Lung (tissue), 11 donors: ENCODE measurements at regions not wholly inside any gene's neighbourhood (a gene's known extent, or its start where the extent isn't known, plus 50 kb on each side); places are given as distances from the start of the nearest gene placed in this dataset.

Experiments used
- ATAC-seq: fragments of 200-7000 bp; cut with Tn5 transposase; one replicate; pipeline ENCODE4 v1.9.1; 2020; ENCODE audit warnings: moderate number of reproducible peaks; ENCODE audit not compliant: insufficient read depth, low FRiP score
- DNase-seq, 3 donors: peaks; one replicate each; pipeline ENCODE4 v3.0.0-alpha.2; 2013 to 2017
- H3K27ac ChIP-seq, 2 donors: one replicate each; pipeline ENCODE4 v1.5.1; 2013; ENCODE audit warnings: mild to moderate bottlenecking in 2 of 2, moderate library complexity in 2 of 2, control low read depth in 1 of 2, inconsistent platforms in 1 of 2, low read depth in 1 of 2, low read length in 1 of 2
- H3K27me3 ChIP-seq, 3 donors: one replicate each; pipeline ENCODE4 v1.5.1; 2013; ENCODE audit warnings: low read length in 2 of 3; ENCODE audit not compliant: control insufficient read depth in 3 of 3, insufficient read depth in 3 of 3
- H3K36me3 ChIP-seq, 4 donors: one replicate each; pipeline ENCODE4 v1.5.1; 2013; ENCODE audit warnings: low read length in 4 of 4, mild to moderate bottlenecking in 1 of 4, moderate library complexity in 1 of 4; ENCODE audit not compliant: control insufficient read depth in 4 of 4, insufficient read depth in 4 of 4
- H3K4me1 ChIP-seq, 5 donors: one replicate each; pipeline ENCODE4 v1.5.1; 2013; ENCODE audit warnings: low read length in 5 of 5, mild to moderate bottlenecking in 2 of 5, moderate library complexity in 1 of 5; ENCODE audit not compliant: control insufficient read depth in 5 of 5, insufficient read depth in 5 of 5
- H3K4me3 ChIP-seq: one replicate; pipeline ENCODE4 v1.5.1; 2013; ENCODE audit warnings: mild to moderate bottlenecking, control low read depth, moderate library complexity
- H3K9ac ChIP-seq, 2 donors: one replicate each; pipeline ENCODE4 v1.5.1; 2013; ENCODE audit warnings: low read length in 2 of 2, control low read depth in 1 of 2; ENCODE audit not compliant: insufficient read depth in 1 of 2
- H3K9me3 ChIP-seq, 4 donors: one replicate each; pipeline ENCODE4 v1.5.1; 2013; ENCODE audit warnings: low read length in 3 of 4, mild to moderate bottlenecking in 1 of 4, moderate library complexity in 1 of 4; ENCODE audit not compliant: control insufficient read depth in 4 of 4, insufficient read depth in 3 of 4
- WGBS, 2 donors: extraction: QIAGEN DNeasy Blood & Tissue Kit; methylation state at CpG; one replicate each; pipeline ENCODE4 v1.1.7; 2013; 5-methylcytosine and 5-hydroxymethylcytosine counted together
- TF ChIP-seq, protein P1 (sequence below): IDR thresholded peaks from 2 replicates; pipeline ENCODE4 v1.5.1; 2012; ENCODE audit warnings: mild to moderate bottlenecking; ENCODE audit errors: control extremely low read depth, extremely low read depth
- donor health status: control.
- donor health status: control.
- donor health status: Bipolar disorder and iron deficiency.
- donor health status: healthy.
- donor health status: DM: yes; HTN: yes; CAD: no.

DNA sequence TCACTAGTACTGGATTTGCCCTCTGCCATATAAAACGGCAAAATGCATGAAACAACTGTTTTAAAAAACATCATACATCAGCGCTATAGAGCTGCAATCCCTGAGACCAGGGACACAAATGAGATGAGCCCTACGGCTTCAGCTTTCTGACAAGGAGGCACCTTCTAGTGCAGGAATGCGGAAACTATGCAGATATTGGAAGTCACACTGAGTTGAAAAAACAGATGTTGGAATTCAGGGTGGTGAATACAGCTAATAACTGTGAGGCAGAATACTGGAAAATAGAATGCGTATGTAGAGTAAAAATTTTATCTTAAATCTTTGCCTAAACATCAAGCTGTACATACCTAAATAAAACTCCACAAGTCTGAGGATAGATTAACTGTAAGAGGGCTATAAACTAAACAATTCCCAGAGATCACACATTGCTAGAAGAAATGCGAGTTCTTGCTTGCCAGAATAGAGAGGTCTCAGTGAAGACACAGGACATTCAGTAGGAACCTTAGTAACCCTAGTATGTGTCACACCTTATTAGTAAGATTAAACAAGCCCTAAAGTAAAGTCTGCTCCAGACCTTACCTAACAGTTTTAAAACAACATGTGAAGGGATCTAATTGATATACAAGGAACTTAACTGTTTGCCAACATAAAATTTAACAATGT lies 541.4 kb upstream of the DDX18 start:
- H3K36me3 ChIP-seq, result no peaks in the 10 kb centered on the region
- no peaks in the 10 kb centered on the region for H3K4me1 ChIP-seq
- no peaks in the 10 kb centered on the region for H3K9me3 ChIP-seq
- H3K9ac ChIP-seq, result no peak overlapping the region
- 50 to 60% methylated on average over 6 of the region's 6 CpGs for WGBS, 2 donors
- peak in 2 of 3 donors; percentile 10 to 28 for DNase-seq
- H3K27me3 ChIP-seq, result no peaks in the 10 kb centered on the region
- H3K4me3 ChIP-seq, result no peak overlapping the region
- no peak overlapping the region for H3K27ac ChIP-seq
- ATAC-seq, result no peak
- TF ChIP-seq, protein P1, sequence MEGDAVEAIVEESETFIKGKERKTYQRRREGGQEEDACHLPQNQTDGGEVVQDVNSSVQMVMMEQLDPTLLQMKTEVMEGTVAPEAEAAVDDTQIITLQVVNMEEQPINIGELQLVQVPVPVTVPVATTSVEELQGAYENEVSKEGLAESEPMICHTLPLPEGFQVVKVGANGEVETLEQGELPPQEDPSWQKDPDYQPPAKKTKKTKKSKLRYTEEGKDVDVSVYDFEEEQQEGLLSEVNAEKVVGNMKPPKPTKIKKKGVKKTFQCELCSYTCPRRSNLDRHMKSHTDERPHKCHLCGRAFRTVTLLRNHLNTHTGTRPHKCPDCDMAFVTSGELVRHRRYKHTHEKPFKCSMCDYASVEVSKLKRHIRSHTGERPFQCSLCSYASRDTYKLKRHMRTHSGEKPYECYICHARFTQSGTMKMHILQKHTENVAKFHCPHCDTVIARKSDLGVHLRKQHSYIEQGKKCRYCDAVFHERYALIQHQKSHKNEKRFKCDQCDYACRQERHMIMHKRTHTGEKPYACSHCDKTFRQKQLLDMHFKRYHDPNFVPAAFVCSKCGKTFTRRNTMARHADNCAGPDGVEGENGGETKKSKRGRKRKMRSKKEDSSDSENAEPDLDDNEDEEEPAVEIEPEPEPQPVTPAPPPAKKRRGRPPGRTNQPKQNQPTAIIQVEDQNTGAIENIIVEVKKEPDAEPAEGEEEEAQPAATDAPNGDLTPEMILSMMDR, result no peak

DNA sequence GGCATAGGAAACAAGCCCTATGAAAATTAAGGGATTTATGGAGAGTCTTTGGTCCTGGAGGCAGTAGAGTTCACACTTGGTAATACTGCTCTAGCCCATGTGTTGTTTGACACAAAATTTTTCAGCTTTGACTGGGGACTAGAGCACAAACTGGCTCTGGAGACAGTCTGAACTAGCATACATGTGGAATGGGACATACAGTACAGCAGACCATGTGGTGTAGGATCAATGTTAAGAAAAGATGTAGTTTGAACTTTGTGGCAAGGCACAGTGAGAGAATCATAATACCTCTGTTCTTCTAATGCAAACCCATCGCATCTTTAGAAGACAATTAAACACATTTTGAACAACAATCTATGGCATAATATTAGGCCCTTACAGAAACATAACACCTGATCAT lies 521.5 kb upstream of the DDX18 start:
- Histone ChIP-seq H3K27ac (no peak overlapping the region), H3K27me3 (no peaks in the 10 kb centered on the region), H3K4me1 (no peaks in the 10 kb centered on the region), H3K36me3 (no peaks in the 10 kb centered on the region), H3K4me3 (no peak overlapping the region), H3K9ac (no peak overlapping the region), H3K9me3 (peaks cover 0 to 4% (median 0%) of the 10 kb centered on the region in 4 donors)
- ATAC-seq, result no peak
- WGBS, 2 donors, result 93 to 94% methylated on average over 1 of the region's 1 CpG
- DNase-seq, result no peak
- TF ChIP-seq, protein P1, result no peak

DNA sequence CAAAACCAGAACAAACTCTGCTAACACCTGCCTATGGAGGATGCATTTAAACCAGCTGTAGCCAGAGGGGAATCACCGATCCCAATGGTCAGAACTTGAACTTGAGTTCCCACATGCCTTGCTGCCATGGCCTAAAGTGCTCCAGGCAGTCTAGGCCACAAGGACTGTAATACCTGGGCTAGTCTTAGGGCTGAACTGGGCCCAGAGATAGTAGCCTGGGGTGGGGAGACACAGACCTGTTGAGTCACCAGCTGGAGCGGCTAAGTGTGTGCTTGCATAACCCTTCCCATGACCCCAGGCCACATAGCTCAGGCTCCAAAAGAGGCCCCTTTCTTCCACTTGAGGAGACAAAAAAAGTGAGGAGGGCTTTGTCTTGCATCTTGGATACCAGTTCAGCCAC lies 515.0 kb upstream of the DDX18 start:
- DNase-seq (no peak), ATAC-seq (no peak)
- TF ChIP-seq, protein P1, result no peak
- H3K9ac ChIP-seq, result no peak overlapping the region
- no peaks in the 10 kb centered on the region for H3K27me3 ChIP-seq
- H3K36me3 ChIP-seq, result no peaks in the 10 kb centered on the region
- H3K4me3 ChIP-seq, result no peak overlapping the region
- 89 to 100% methylated on average over 2 of the region's 2 CpGs for WGBS, 2 donors
- H3K4me1 ChIP-seq, result no peaks in the 10 kb centered on the region
- no peaks in the 10 kb centered on the region for H3K9me3 ChIP-seq
- H3K27ac ChIP-seq, result no peak overlapping the region
